ENCODE measurements at regions not wholly inside any gene's neighbourhood (a gene's known extent, or its start where the extent isn't known, plus 50 kb on each side); places are given as distances from the start of the nearest gene placed in this dataset.

- no peak for TF ChIP-seq CTCF (IDR thresholded peaks at IDR 0.05)
- intact Hi-C loops (cut with DNase I): no loop called here
Measured at GRCh38 chr3:164673738-164674137, 404.6 kb downstream of the SI start.

GRCh38 chr3:164658125-164658524, 420.2 kb downstream of the SI start:
- Histone ChIP-seq H3K4me3 (no peak overlapping the region), H3K36me3 (no peaks in the 10 kb centered on the region), H3K27me3 (no peaks in the 10 kb centered on the region), H3K4me1 (no peaks in the 10 kb centered on the region), H3K27ac (no peak overlapping the region), H3K9me3 (no peaks in the 10 kb centered on the region)
- ATAC-seq: no peak
- intact Hi-C loops (cut with DNase I): no loop called here
- no peak for DNase-seq
- no peak for TF ChIP-seq CTCF (IDR thresholded peaks at IDR 0.05)

More at GRCh38 chr3:164673738-164674137, 404.6 kb downstream of the SI start:
- Histone ChIP-seq H3K36me3 (no peaks in the 10 kb centered on the region), H3K27ac (no peak overlapping the region), H3K4me1 (no peaks in the 10 kb centered on the region), H3K27me3 (no peaks in the 10 kb centered on the region), H3K9me3 (peaks cover 0 to 7% of the 10 kb centered on the region in 2 donors), H3K4me3 (no peak overlapping the region)
- DNase-seq (no peak), ATAC-seq (no peak)

GRCh38 chr3:164657631-164658030, 420.7 kb downstream of the SI start:
- Histone ChIP-seq H3K4me1 (no peaks in the 10 kb centered on the region), H3K4me3 (no peak overlapping the region)
- DNase-seq: no peak

GRCh38 chr3:164655462-164655861, 422.8 kb downstream of the SI start:
- H3K27ac ChIP-seq: no peak overlapping the region
- H3K36me3 ChIP-seq: no peaks in the 10 kb centered on the region
- no peaks in the 10 kb centered on the region for H3K4me1 ChIP-seq
- H3K9me3 ChIP-seq: no peaks in the 10 kb centered on the region
- H3K27me3 ChIP-seq: no peaks in the 10 kb centered on the region
- intact Hi-C loops (cut with DNase I): no loop called here
- DNase-seq (no peak), ATAC-seq (no peak)
- no peak overlapping the region for H3K4me3 ChIP-seq
- no peak for TF ChIP-seq CTCF (IDR thresholded peaks at IDR 0.05)

More at GRCh38 chr3:164657631-164658030, 420.7 kb downstream of the SI start:
- no peak for TF ChIP-seq CTCF (IDR thresholded peaks at IDR 0.05)
- H3K36me3 ChIP-seq: no peaks in the 10 kb centered on the region
- H3K27ac ChIP-seq: no peak overlapping the region
- no peaks in the 10 kb centered on the region for H3K27me3 ChIP-seq
- intact Hi-C loops (cut with DNase I): no loop called here
- ATAC-seq: no peak
- no peaks in the 10 kb centered on the region for H3K9me3 ChIP-seq

- H3K27me3 ChIP-seq: no peaks in the 10 kb centered on the region
- intact Hi-C loops (cut with DNase I): no loop called here
- ATAC-seq: no peak
- no peaks in the 10 kb centered on the region for H3K4me1 ChIP-seq
- no peak for DNase-seq
- H3K27ac ChIP-seq: no peak overlapping the region
- H3K4me3 ChIP-seq: no peak overlapping the region
- no peaks in the 10 kb centered on the region for H3K9me3 ChIP-seq
- H3K36me3 ChIP-seq: no peaks in the 10 kb centered on the region
- TF ChIP-seq CTCF (IDR thresholded peaks at IDR 0.05): no peak
Measured at GRCh38 chr3:164641071-164641470, 437.2 kb downstream of the SI start.

All from left lung (tissue), 4 donors.